ENCODE measurements at regions not wholly inside any gene's neighbourhood (a gene's known extent, or its start where the extent isn't known, plus 50 kb on each side); places are given as distances from the start of the nearest gene placed in this dataset.

DNA sequence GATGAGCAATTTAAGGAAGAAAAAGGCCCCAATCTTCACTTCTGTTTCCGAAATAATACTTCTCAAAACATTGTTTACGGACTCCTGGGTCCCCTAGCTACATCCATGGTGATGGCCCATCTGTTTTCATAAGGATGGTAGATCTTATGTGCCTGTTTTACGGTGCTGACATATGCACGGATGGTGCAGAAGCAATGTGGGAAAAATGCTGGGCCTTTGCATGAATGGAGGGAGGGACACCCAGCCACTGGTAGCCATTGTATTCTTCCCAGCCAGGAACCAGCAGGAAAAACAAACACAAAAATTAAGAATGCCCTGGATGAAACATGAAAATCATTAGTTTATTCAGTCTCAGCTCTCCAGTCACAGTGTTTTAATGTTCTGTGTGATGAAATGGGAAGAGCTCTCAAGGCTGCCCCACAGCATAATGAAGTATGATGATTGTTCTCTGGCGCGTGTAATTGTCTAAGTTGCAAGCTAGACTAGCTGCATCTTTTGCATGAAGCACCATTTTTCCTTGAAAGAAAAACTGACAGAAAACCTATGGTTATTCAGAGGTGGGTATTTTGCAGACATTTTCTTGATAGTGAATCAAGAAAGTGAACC is 1201.1 kb upstream of the SLC10A2 start:
- DNase-seq (ENCODE audit: low read depth) = no peak
- TF ChIP-seq, protein P1, sequence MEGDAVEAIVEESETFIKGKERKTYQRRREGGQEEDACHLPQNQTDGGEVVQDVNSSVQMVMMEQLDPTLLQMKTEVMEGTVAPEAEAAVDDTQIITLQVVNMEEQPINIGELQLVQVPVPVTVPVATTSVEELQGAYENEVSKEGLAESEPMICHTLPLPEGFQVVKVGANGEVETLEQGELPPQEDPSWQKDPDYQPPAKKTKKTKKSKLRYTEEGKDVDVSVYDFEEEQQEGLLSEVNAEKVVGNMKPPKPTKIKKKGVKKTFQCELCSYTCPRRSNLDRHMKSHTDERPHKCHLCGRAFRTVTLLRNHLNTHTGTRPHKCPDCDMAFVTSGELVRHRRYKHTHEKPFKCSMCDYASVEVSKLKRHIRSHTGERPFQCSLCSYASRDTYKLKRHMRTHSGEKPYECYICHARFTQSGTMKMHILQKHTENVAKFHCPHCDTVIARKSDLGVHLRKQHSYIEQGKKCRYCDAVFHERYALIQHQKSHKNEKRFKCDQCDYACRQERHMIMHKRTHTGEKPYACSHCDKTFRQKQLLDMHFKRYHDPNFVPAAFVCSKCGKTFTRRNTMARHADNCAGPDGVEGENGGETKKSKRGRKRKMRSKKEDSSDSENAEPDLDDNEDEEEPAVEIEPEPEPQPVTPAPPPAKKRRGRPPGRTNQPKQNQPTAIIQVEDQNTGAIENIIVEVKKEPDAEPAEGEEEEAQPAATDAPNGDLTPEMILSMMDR (IDR thresholded peaks at IDR 0.05; ENCODE audit: control insufficient read depth, extremely low read depth, insufficient read depth) = no peak
- H3K4me3 ChIP-seq (ENCODE audit: low read depth, low read length) = no peak overlapping the region

DNA sequence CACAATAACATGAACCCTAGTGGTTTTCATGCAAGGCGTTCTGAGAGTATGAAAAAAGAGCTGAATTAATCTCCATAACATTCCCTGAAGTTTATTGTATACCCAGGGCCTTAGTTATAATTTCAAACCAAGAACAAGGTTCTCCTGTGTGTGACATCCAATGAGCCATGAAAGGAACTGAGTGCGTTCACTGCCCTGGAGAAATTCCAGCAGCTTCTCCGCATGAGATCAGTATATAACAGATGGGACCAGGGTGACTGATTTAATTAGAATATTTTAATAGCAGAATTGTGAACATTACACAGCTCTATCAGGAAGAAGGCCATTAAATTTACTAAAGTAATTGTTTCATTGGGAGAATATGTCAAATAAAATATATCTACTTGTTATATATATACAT is 1190.5 kb upstream of the SLC10A2 start:
- TF ChIP-seq, protein P1 (IDR thresholded peaks at IDR 0.05; ENCODE audit: control insufficient read depth, extremely low read depth, insufficient read depth) = no peak
- DNase-seq (ENCODE audit: low read depth) = peak; percentile 66
- no peak overlapping the region for H3K4me3 ChIP-seq (ENCODE audit: low read depth, low read length)

DNA sequence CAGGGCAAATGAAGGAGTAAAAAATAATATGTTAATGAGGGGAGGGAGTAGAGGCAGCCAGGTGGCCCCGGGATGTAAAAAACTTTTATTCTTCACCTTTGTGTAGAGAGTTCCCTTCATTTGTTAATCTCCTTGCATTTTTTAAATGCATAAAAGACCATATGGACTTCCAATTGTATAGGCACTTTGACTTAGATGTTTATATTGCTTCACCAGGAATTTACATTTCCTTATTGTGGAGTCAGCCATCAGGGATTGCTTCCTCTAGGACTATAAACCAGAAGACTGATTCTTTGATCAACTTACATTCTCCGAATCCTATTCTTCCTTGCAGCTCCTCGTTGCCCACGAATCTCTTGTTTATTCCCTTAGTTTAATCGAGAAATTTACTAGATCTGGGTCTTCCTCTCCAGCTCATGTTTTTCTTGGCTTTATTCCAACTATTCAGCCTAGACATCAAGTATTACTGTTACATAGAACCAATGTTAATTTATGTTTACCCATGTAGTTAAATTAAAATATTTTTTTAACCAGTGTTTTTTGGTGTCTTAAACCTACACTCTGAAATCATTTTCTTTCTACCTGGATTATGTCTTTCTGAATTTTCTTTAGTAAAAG is 1187.0 kb upstream of the SLC10A2 start:
- no peak for DNase-seq (ENCODE audit: low read depth)
- H3K4me3 ChIP-seq (ENCODE audit: low read depth, low read length) = no peak overlapping the region
- TF ChIP-seq, protein P1 (IDR thresholded peaks at IDR 0.05; ENCODE audit: control insufficient read depth, extremely low read depth, insufficient read depth) = no peak

DNA sequence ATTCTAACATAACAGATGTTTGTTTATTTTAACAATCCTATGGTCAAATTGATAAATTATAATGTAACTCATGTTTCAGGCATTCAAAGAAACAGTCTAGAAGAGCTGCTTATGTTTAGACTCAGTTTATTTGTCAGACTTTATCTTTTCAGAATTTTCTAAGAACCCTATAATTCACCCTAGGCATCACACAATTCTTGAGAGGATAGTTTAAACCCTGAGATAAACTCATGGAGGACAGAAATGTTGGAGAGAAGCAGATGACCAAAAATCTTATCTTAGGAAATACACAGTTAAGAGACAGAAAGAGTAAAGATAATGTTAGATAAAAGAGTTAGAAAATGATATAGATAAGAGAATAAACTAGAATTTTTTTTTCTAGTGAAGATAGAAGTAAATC is 1185.7 kb upstream of the SLC10A2 start:
- TF ChIP-seq, protein P1 (IDR thresholded peaks at IDR 0.05; ENCODE audit: control insufficient read depth, extremely low read depth, insufficient read depth) = no peak
- no peak overlapping the region for H3K4me3 ChIP-seq (ENCODE audit: low read depth, low read length)
- no peak for DNase-seq (ENCODE audit: low read depth)

DNA sequence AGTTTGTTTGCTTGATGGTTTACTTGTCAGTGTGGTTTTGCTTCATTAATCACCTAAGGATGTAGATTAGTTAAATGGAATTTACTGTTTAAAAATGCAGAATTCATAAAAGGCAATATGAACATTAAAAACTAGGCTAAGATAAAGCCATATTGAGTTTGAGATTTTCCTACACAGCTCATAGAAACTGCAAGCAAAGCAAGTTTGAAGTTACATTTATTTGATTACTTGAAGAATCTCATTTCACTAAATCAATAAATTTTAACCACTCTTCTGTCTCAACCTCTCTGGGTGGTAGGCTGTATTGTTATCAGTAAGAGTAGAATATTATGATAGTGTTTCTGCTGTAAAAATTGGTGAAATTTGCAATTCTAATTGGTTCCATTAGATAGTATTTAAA is 1180.7 kb upstream of the SLC10A2 start:
- no peak for DNase-seq (ENCODE audit: low read depth)

DNA sequence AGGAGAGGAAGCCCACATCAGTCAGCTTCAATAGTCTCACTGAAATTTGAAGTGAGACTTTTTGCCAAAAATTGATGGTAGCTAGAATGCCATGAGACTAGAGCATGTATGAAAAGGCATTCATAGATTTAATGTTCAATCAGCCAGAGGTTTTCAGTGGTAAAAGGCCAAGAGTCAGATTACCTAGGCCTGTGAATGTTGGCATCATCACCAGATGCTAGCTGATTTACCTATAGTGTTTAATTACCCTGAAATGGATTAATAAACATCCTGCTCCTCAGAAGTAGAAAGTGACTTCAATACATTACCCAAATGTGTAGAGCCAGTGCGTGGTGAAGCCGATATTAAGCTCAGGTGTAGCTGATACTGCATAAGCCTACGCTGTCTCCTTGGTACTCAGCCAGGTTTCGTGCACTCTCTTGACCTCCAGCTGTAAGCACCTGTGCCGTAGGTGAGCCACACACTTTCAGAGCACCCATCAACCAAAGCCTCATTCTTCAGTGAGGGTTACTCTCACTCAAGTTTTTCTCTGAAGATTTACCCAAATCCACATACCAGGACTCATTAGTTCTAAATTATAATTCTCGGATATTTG is 1140.3 kb upstream of the SLC10A2 start:
- TF ChIP-seq, protein P1 (IDR thresholded peaks at IDR 0.05; ENCODE audit: control insufficient read depth, extremely low read depth, insufficient read depth) = no peak
- no peak for DNase-seq (ENCODE audit: low read depth)
- H3K4me3 ChIP-seq (ENCODE audit: low read depth, low read length) = no peak overlapping the region

More for the DNA sequence above, 1180.7 kb upstream of the SLC10A2 start:
- TF ChIP-seq, protein P1 (IDR thresholded peaks at IDR 0.05; ENCODE audit: control insufficient read depth, extremely low read depth, insufficient read depth) = no peak
- H3K4me3 ChIP-seq (ENCODE audit: low read depth, low read length) = no peak overlapping the region

Measured in LNCaP clone FGC (cell line).